Skeletal muscle satellite cell (primary cell): ENCODE measurements at regions not wholly inside any gene's neighbourhood (a gene's known extent, or its start where the extent isn't known, plus 50 kb on each side); places are given as distances from the start of the nearest gene placed in this dataset.
"Not testable (repeated sequence)": the region's sequence is repeated elsewhere in the genome, so short reads cannot be mapped to it uniquely, and the experiment has no call there.

Experiments
- H3K27me3 ChIP-seq: 2 replicates; pipeline ENCODE4 v1.7.0; 2013; ENCODE audit warnings: low read length; ENCODE audit not compliant: control insufficient read depth, insufficient read depth
- H3K36me3 ChIP-seq: 2 replicates; pipeline ENCODE4 v1.7.0; 2013; ENCODE audit warnings: mild to moderate bottlenecking, control low read depth, low read length; ENCODE audit not compliant: insufficient read depth
- H3K4me1 ChIP-seq: 2 replicates; pipeline ENCODE4 v1.7.0; 2013; ENCODE audit warnings: low read length; ENCODE audit not compliant: control insufficient read depth, insufficient read depth
- H3K4me2 ChIP-seq: 2 replicates; pipeline ENCODE4 v1.7.0; 2013; ENCODE audit warnings: mild to moderate bottlenecking, low read length
- H3K4me3 ChIP-seq: 2 replicates; pipeline ENCODE4 v1.7.0; 2013; ENCODE audit warnings: low read length
- H3K9ac ChIP-seq: 2 replicates; pipeline ENCODE4 v1.7.0; 2013; ENCODE audit warnings: mild to moderate bottlenecking, low read depth, low read length, moderate library complexity
- H3K9me3 ChIP-seq: replicated peaks from 2 replicates; pipeline ENCODE4 v1.7.0; 2013; ENCODE audit warnings: mild to moderate bottlenecking, control low read depth, low read length

DNA sequence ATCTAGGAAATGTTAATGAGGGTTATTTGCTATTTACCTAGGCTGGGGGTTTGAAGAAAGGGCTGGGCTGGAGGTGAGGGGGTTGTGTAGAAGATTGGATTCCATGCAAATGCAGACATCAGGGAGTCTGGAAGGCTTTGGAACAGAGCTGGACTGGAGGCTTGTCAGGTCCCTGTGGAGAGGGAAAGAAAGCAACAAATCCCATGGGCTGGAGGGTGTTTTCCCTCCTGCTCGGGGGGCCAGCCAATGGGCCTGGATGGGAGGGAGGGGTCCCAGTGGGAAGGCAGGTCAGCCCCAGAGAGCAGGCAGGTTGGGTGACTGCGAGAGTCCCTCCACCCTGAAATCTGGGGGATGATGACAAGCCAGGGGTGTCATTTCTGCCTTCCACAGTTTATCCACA, 431.8 kb downstream of the RPS24 start:
- H3K4me3 ChIP-seq, result no peak overlapping the region
- no peaks in the 10 kb centered on the region for H3K9me3 ChIP-seq
- peaks cover 17% of the 10 kb centered on the region for H3K27me3 ChIP-seq
- H3K4me2 ChIP-seq, result no peak overlapping the region
- no peaks in the 10 kb centered on the region for H3K4me1 ChIP-seq
- no peaks in the 10 kb centered on the region for H3K36me3 ChIP-seq
- H3K9ac ChIP-seq, result no peak overlapping the region

- H3K27me3 ChIP-seq, result peaks cover 12% of the 10 kb centered on the region
- no peak overlapping the region for H3K4me3 ChIP-seq
- no peak overlapping the region for H3K9ac ChIP-seq
- H3K9me3 ChIP-seq, result no peaks in the 10 kb centered on the region
- no peak overlapping the region for H3K4me2 ChIP-seq
- no peaks in the 10 kb centered on the region for H3K4me1 ChIP-seq
- H3K36me3 ChIP-seq, result no peaks in the 10 kb centered on the region
These were observed 433.9 kb downstream of the RPS24 start for GRCh38 chr10:78467496-78468106.

- not testable (repeated sequence) for H3K36me3 ChIP-seq, H3K4me3 ChIP-seq, H3K4me1 ChIP-seq, H3K9me3 ChIP-seq, H3K4me2 ChIP-seq, H3K9ac ChIP-seq
- H3K27me3 ChIP-seq, result peaks cover 12% of the 10 kb centered on the region
These were observed 435.1 kb downstream of the RPS24 start for GRCh38 chr10:78468731-78469130.

- Histone ChIP-seq H3K4me3 (no peak overlapping the region), H3K4me2 (no peak overlapping the region), H3K36me3 (no peaks in the 10 kb centered on the region), H3K9me3 (no peaks in the 10 kb centered on the region), H3K27me3 (peaks cover 17% of the 10 kb centered on the region), H3K9ac (no peak overlapping the region), H3K4me1 (no peaks in the 10 kb centered on the region)
These were observed 436.8 kb downstream of the RPS24 start for GRCh38 chr10:78470267-78471103.

- Histone ChIP-seq H3K27me3 (peaks cover 22% of the 10 kb centered on the region), H3K36me3 (no peaks in the 10 kb centered on the region), H3K9ac (no peak overlapping the region), H3K4me1 (no peaks in the 10 kb centered on the region), H3K9me3 (no peaks in the 10 kb centered on the region), H3K4me3 (no peak overlapping the region), H3K4me2 (no peak overlapping the region)
These were observed 437.7 kb downstream of the RPS24 start for GRCh38 chr10:78471326-78471722.

- no peaks in the 10 kb centered on the region for H3K4me1 ChIP-seq
- H3K36me3 ChIP-seq, result no peaks in the 10 kb centered on the region
- no peak overlapping the region for H3K9ac ChIP-seq
- no peaks in the 10 kb centered on the region for H3K9me3 ChIP-seq
- no peak overlapping the region for H3K4me3 ChIP-seq
- H3K27me3 ChIP-seq, result peaks cover 25% of the 10 kb centered on the region
- no peak overlapping the region for H3K4me2 ChIP-seq
These were observed 438.3 kb downstream of the RPS24 start for GRCh38 chr10:78471723-78472550.

GRCh38 chr10:78472551-78472890, 438.9 kb downstream of the RPS24 start:
- H3K4me2 ChIP-seq, result no peak overlapping the region
- H3K27me3 ChIP-seq, result peaks cover 23% of the 10 kb centered on the region
- no peaks in the 10 kb centered on the region for H3K9me3 ChIP-seq
- no peaks in the 10 kb centered on the region for H3K36me3 ChIP-seq
- no peak overlapping the region for H3K4me3 ChIP-seq
- H3K9ac ChIP-seq, result no peak overlapping the region
- H3K4me1 ChIP-seq, result no peaks in the 10 kb centered on the region

DNA sequence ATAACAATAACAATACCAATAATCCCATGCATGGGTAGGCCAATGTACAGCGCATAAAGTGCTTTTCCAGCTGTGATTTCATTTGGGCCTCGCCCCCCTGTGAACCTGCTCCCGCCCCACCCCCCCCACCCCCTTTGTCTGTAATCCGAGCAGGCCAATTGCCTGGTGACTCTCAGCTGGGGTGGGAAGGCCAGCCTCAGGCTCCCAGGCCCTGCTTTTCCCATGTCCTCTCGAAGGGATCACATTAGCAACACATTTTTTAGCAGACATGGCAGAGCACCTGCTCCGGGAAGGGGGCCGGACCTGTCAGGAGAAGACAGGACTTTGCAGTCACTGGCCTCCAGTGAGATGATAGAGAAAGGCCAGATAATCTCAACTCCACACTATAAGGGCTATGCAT, 439.3 kb downstream of the RPS24 start:
- H3K9me3 ChIP-seq, result no peaks in the 10 kb centered on the region
- H3K9ac ChIP-seq, result no peak overlapping the region
- no peak overlapping the region for H3K4me2 ChIP-seq

DNA sequence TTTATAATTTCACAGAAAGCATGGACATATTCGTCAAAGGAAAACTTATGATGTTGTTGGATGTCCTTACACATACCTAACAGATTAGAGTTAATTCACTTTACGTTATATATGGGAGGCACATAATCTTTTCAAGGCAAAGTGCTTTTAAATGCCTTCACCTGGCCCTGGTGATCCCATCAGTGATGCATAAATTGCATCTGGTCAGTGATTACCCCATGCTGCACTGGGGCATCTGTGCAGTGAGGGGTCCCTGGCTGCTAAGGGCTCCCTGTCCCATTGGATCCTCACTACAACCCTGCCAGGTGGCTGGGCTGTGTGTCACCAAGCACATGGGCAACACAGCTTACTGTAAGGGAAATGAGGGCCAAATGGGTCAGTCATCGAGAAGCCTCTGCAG, 441.1 kb downstream of the RPS24 start:
- Histone ChIP-seq H3K4me3 (no peak overlapping the region), H3K4me1 (no peaks in the 10 kb centered on the region), H3K9ac (no peak overlapping the region), H3K36me3 (no peaks in the 10 kb centered on the region), H3K4me2 (no peak overlapping the region), H3K27me3 (peaks cover 34% of the 10 kb centered on the region), H3K9me3 (no peaks in the 10 kb centered on the region)

More for the DNA sequence above, 439.3 kb downstream of the RPS24 start:
- no peaks in the 10 kb centered on the region for H3K36me3 ChIP-seq
- H3K4me3 ChIP-seq, result no peak overlapping the region
- peaks cover 23% of the 10 kb centered on the region for H3K27me3 ChIP-seq
- no peaks in the 10 kb centered on the region for H3K4me1 ChIP-seq

DNA sequence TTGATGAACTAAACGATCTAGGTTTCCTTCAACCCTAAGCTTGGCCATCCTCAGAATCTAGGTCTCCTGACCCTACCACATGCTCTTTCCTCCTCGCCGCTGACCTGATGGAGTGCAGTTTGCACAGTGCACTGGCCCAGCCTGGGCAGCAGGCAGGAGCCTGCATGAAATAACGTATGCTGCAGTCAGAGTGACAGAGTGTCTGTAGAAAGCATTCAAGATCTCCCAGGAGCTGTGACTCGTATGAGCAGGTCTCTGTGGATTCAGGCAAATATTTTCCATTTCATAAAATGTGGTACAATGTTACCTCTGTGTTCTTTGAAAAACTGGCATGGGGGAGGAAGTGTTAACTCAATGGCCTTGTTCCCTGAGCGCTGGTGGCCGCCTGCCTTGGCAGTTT, 441.8 kb downstream of the RPS24 start:
- H3K4me1 ChIP-seq, result no peaks in the 10 kb centered on the region
- H3K36me3 ChIP-seq, result no peaks in the 10 kb centered on the region
- H3K9me3 ChIP-seq, result no peaks in the 10 kb centered on the region
- H3K4me2 ChIP-seq, result no peak overlapping the region
- peaks cover 38% of the 10 kb centered on the region for H3K27me3 ChIP-seq
- H3K4me3 ChIP-seq, result no peak overlapping the region
- no peak overlapping the region for H3K9ac ChIP-seq

DNA sequence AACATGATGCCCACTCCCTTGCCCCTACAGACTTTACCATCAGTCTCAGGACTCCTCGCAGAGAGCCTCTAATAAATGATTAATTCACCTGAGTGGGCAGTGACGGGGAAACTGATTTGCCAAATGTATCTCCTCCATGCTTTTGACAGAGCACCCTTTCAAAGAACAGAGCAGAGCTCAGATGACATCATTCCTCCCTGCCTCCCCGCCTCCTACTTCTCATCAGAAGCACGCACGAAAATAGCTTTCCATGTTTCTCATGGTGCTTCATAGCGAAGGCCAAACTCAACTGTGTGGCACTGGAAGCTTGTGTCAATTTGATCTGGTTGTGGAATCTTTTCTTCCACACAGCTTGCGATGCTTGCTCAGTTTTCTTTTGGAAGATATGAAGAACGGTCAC, 442.5 kb downstream of the RPS24 start:
- Histone ChIP-seq H3K4me1 (no peaks in the 10 kb centered on the region), H3K9ac (no peak overlapping the region), H3K4me2 (no peak overlapping the region), H3K27me3 (peaks cover 44% of the 10 kb centered on the region), H3K9me3 (no peaks in the 10 kb centered on the region), H3K36me3 (no peaks in the 10 kb centered on the region), H3K4me3 (no peak overlapping the region)
